ENCODE measurements at regions not wholly inside any gene's neighbourhood (a gene's known extent, or its start where the extent isn't known, plus 50 kb on each side); places are given as distances from the start of the nearest gene placed in this dataset.
"Not testable (repeated sequence)": the region's sequence is repeated elsewhere in the genome, so short reads cannot be mapped to it uniquely, and the experiment has no call there.

GRCh38 chr5:12660279-12661107, 756.2 kb upstream of the CTNND2 start:
- DNase-seq (ENCODE audit: low read depth, low spot score): not testable (repeated sequence)

- no peak for DNase-seq (ENCODE audit: low read depth, low spot score)
These were observed 755.4 kb upstream of the CTNND2 start for GRCh38 chr5:12659686-12660085.

- no peak for DNase-seq (ENCODE audit: low read depth, low spot score)
These were observed 754.7 kb upstream of the CTNND2 start for GRCh38 chr5:12658871-12659446.

GRCh38 chr5:12657914-12658474, 753.7 kb upstream of the CTNND2 start:
- not testable (repeated sequence) for DNase-seq (ENCODE audit: low read depth, low spot score)

- DNase-seq (ENCODE audit: low read depth, low spot score): no peak
These were observed 751.4 kb upstream of the CTNND2 start for GRCh38 chr5:12655675-12656074.

GRCh38 chr5:12652201-12652600, 748.0 kb upstream of the CTNND2 start:
- DNase-seq (ENCODE audit: low read depth, low spot score): no peak

- no peak for DNase-seq (ENCODE audit: low read depth, low spot score)
These were observed 744.3 kb upstream of the CTNND2 start for GRCh38 chr5:12648558-12648957.

GRCh38 chr5:12647613-12648012, 743.4 kb upstream of the CTNND2 start:
- DNase-seq (ENCODE audit: low read depth, low spot score): no peak

GRCh38 chr5:12645582-12645981, 741.3 kb upstream of the CTNND2 start:
- no peak for DNase-seq (ENCODE audit: low read depth, low spot score)

GRCh38 chr5:12636209-12636608, 732.0 kb upstream of the CTNND2 start:
- DNase-seq (ENCODE audit: low read depth, low spot score): no peak

GRCh38 chr5:12626556-12626955, 722.3 kb upstream of the CTNND2 start:
- no peak for DNase-seq (ENCODE audit: low read depth, low spot score)

GRCh38 chr5:12625667-12626263, 721.5 kb upstream of the CTNND2 start:
- DNase-seq (ENCODE audit: low read depth, low spot score): no peak

- DNase-seq (ENCODE audit: low read depth, low spot score): no peak
These were observed 720.7 kb upstream of the CTNND2 start for GRCh38 chr5:12624776-12625560.

GRCh38 chr5:12623408-12623807, 719.2 kb upstream of the CTNND2 start:
- no peak for DNase-seq (ENCODE audit: low read depth, low spot score)

- no peak for DNase-seq (ENCODE audit: low read depth, low spot score)
These were observed 711.8 kb upstream of the CTNND2 start for GRCh38 chr5:12616093-12616492.

- peak; percentile 6 for DNase-seq (ENCODE audit: low read depth, low spot score)
These were observed 711.0 kb upstream of the CTNND2 start for GRCh38 chr5:12615141-12615820.

- DNase-seq (ENCODE audit: low read depth, low spot score): no peak
These were observed 710.4 kb upstream of the CTNND2 start for GRCh38 chr5:12614608-12615007.

GRCh38 chr5:12611132-12611531, 706.9 kb upstream of the CTNND2 start:
- no peak for DNase-seq (ENCODE audit: low read depth, low spot score)

- DNase-seq (ENCODE audit: low read depth, low spot score): not testable (repeated sequence)
These were observed 703.6 kb upstream of the CTNND2 start for GRCh38 chr5:12607817-12608216.

- no peak for DNase-seq (ENCODE audit: low read depth, low spot score)
These were observed 688.0 kb upstream of the CTNND2 start for GRCh38 chr5:12592228-12592627.

- no peak for DNase-seq (ENCODE audit: low read depth, low spot score)
These were observed 682.2 kb upstream of the CTNND2 start for GRCh38 chr5:12586406-12586805.

Measured in astrocyte of the hippocampus (primary cell).